IMR-90 (cell line): ENCODE measurements at regions not wholly inside any gene's neighbourhood (a gene's known extent, or its start where the extent isn't known, plus 50 kb on each side); places are given as distances from the start of the nearest gene placed in this dataset.
"Not testable (repeated sequence)": the region's sequence is repeated elsewhere in the genome, so short reads cannot be mapped to it uniquely, and the experiment has no call there.

ENCODE experiments used
- ATAC-seq: fragments of 200-7000 bp; cut with Tn5 transposase; 2 replicates; pipeline ENCODE4 v1.9.1; 2020; ENCODE audit warnings: low read depth, mild to moderate bottlenecking, moderate library complexity
- BruUV-seq: library from RNA; stranded (reverse); fragments of 400-500 nt; replicated peaks from 2 replicates; lab custom pipeline; 2021; lab: Mats Ljungman, UMichigan
- CTCF ChIA-PET: fragments of 300-600 bp; formaldehyde crosslinking; extraction: SDS; loops from one replicate; lab custom pipeline; 2021; ENCODE audit warnings: antibody characterized with exemption; lab: Yijun Ruan, JAX
- POLR2A ChIA-PET: fragments of 300-600 bp; sonication (Branson Sonifier 250); formaldehyde crosslinking; loops from one replicate; lab custom pipeline; 2022; ENCODE audit warnings: antibody characterized with exemption; ENCODE audit not compliant: unreplicated experiment; lab: Charles Lee
- DNase-seq: peaks from one replicate; pipeline ENCODE4 v3.0.0; 2013
- H2AFZ ChIP-seq: replicated peaks from 2 replicates; pipeline ENCODE3; 2013; ENCODE audit warnings: low read length, mild to moderate bottlenecking; ENCODE audit not compliant: poor library complexity
- H2AK5ac ChIP-seq: 2 replicates; pipeline ENCODE4 v1.6.1; 2013; ENCODE audit warnings: low read depth, low read length, inconsistent platforms
- H2AK9ac ChIP-seq: replicated peaks from 2 replicates; pipeline ENCODE3; 2013; ENCODE audit warnings: mild to moderate bottlenecking, low read depth, low read length, moderate library complexity; ENCODE audit not compliant: poor library complexity
- H2BK120ac ChIP-seq: 2 replicates; pipeline ENCODE4 v1.6.1; 2013; ENCODE audit warnings: low read depth, low read length, inconsistent platforms
- H2BK15ac ChIP-seq: 3 replicates; pipeline ENCODE4 v1.6.1; 2013; ENCODE audit warnings: low read depth, low read length, inconsistent platforms
- H2BK20ac ChIP-seq: 2 replicates; pipeline ENCODE4 v1.6.1; 2013; ENCODE audit warnings: low read depth, mild to moderate bottlenecking, inconsistent platforms, low read length, moderate library complexity
- H2BK5ac ChIP-seq: 2 replicates; pipeline ENCODE4 v1.6.1; 2013; ENCODE audit warnings: mild to moderate bottlenecking, low read depth, low read length, inconsistent platforms; ENCODE audit not compliant: poor library complexity, severe bottlenecking
- H3K14ac ChIP-seq: replicated peaks from 2 replicates; pipeline ENCODE4 v1.6.1; 2013; ENCODE audit warnings: low read depth, low read length, inconsistent platforms
- H3K18ac ChIP-seq: 2 replicates; pipeline ENCODE4 v1.6.1; 2013; ENCODE audit warnings: low read depth, low read length, control low read depth
- H3K23ac ChIP-seq: 2 replicates; pipeline ENCODE4 v1.6.1; 2013; ENCODE audit warnings: low read depth, low read length, inconsistent platforms
- H3K27ac ChIP-seq: 2 replicates; pipeline ENCODE4 v1.5.1; 2013; ENCODE audit warnings: mild to moderate bottlenecking, control low read depth, low read length; ENCODE audit not compliant: insufficient read depth
- H3K27me3 ChIP-seq: 2 replicates; pipeline ENCODE4 v1.6.1; 2013; ENCODE audit warnings: low read length; ENCODE audit not compliant: control insufficient read depth, insufficient read depth
- H3K36me3 ChIP-seq: 2 replicates; pipeline ENCODE4 v1.6.1; 2013; ENCODE audit warnings: low read length, mixed read lengths; ENCODE audit not compliant: control insufficient read depth, insufficient read depth
- H3K4ac ChIP-seq: 2 replicates; pipeline ENCODE4 v1.6.1; 2013; ENCODE audit warnings: low read depth, low read length, inconsistent platforms
- H3K4me1 ChIP-seq: 2 replicates; pipeline ENCODE4 v1.6.1; 2013; ENCODE audit warnings: low read length, mixed read lengths; ENCODE audit not compliant: control insufficient read depth, insufficient read depth
- H3K4me2 ChIP-seq: 2 replicates; pipeline ENCODE4 v1.6.1; 2013; ENCODE audit warnings: low read depth, mild to moderate bottlenecking, control low read depth, low read length, moderate library complexity
- H3K4me3 ChIP-seq: 2 replicates; pipeline ENCODE4 v1.5.1; 2013; ENCODE audit warnings: low read depth, mild to moderate bottlenecking, control low read depth, low read length, moderate library complexity; ENCODE audit not compliant: insufficient read depth
- H3K56ac ChIP-seq: 2 replicates; pipeline ENCODE4 v1.6.1; 2013; ENCODE audit warnings: low read length, inconsistent platforms; ENCODE audit not compliant: insufficient read depth; ENCODE audit errors: extremely low read depth
- H3K79me1 ChIP-seq, 2 experiments: 2 replicates each; pipeline ENCODE4 v1.6.1; 2013; ENCODE audit warnings: low read length in 2 of 2, inconsistent platforms in 1 of 2, low read depth in 1 of 2
- H3K9ac ChIP-seq: 2 replicates; pipeline ENCODE4 v1.6.1; 2013; ENCODE audit warnings: low read depth, low read length, control low read depth
- H3K9me1 ChIP-seq: 2 replicates; pipeline ENCODE4 v1.6.1; 2013; ENCODE audit warnings: low read length, inconsistent platforms; ENCODE audit not compliant: insufficient read depth
- H3K9me3 ChIP-seq: 2 replicates; pipeline ENCODE4 v1.6.1; 2013; ENCODE audit warnings: low read length; ENCODE audit not compliant: control insufficient read depth, insufficient read depth
- H4K20me1 ChIP-seq: 2 replicates; pipeline ENCODE4 v1.6.1; 2013; ENCODE audit warnings: low read length, inconsistent platforms; ENCODE audit not compliant: insufficient read depth
- H4K5ac ChIP-seq: 2 replicates; pipeline ENCODE4 v1.6.1; 2013; ENCODE audit warnings: mild to moderate bottlenecking, low read depth, low read length, control low read depth
- H4K8ac ChIP-seq, 2 experiments: 2 replicates each; pipeline ENCODE4 v1.6.1; 2013; ENCODE audit warnings: low read depth in 2 of 2, low read length in 2 of 2, control low read depth in 1 of 2, inconsistent platforms in 1 of 2
- H4K91ac ChIP-seq: 2 replicates; pipeline ENCODE4 v1.6.1; 2013; ENCODE audit warnings: low read depth, low read length, inconsistent platforms; ENCODE audit not compliant: insufficient read depth
- BHLHE40 ChIP-seq: fragments of 150-350 bp; IDR thresholded peaks from 2 replicates; pipeline ENCODE4 v1.6.1; 2016; ENCODE audit warnings: mild to moderate bottlenecking, low read depth, low read length
- CEBPB ChIP-seq: IDR thresholded peaks from 2 replicates; pipeline ENCODE4 v1.6.1; 2012; ENCODE audit warnings: low read depth, low read length, improper control_type of control experiment
- CHD1 ChIP-seq: IDR thresholded peaks from 2 replicates; pipeline ENCODE4 v1.6.1; 2012; ENCODE audit warnings: low read depth, low read length, improper control_type of control experiment
- MAFK ChIP-seq: IDR thresholded peaks from 2 replicates; pipeline ENCODE4 v1.6.1; 2012; ENCODE audit warnings: low read depth, low read length, improper control_type of control experiment
- MAZ ChIP-seq: IDR thresholded peaks from 2 replicates; pipeline ENCODE4 v1.6.1; 2012; ENCODE audit warnings: low read depth, mild to moderate bottlenecking, low read length, improper control_type of control experiment, moderate library complexity, borderline replicate concordance
- NFE2L2 ChIP-seq: fragments of 150-350 bp; IDR thresholded peaks from 2 replicates; pipeline ENCODE4 v1.6.1; 2016; ENCODE audit warnings: low read depth, mild to moderate bottlenecking, low read length
- POLR2A ChIP-seq: IDR thresholded peaks from 2 replicates; pipeline ENCODE4 v1.6.1; 2012; ENCODE audit warnings: mild to moderate bottlenecking, low read depth, low read length
- RAD21 ChIP-seq: IDR thresholded peaks from 2 replicates; pipeline ENCODE4 v1.6.1; 2012; ENCODE audit warnings: low read length, improper control_type of control experiment
- RCOR1 ChIP-seq: IDR thresholded peaks from 2 replicates; pipeline ENCODE4 v1.6.1; 2012; ENCODE audit warnings: mild to moderate bottlenecking, low read length, improper control_type of control experiment; ENCODE audit not compliant: insufficient replicate concordance
- SMC3 ChIP-seq: fragments of 150-350 bp; IDR thresholded peaks from 2 replicates; pipeline ENCODE4 v1.6.1; 2016; ENCODE audit warnings: low read depth, mild to moderate bottlenecking, antibody characterized with exemption, low read length, moderate library complexity
- WGBS, 2 experiments: methylation state at CpG; one replicate each; pipeline versions ENCODE4 v1.1.5 to v1.1.7; 2013; ENCODE audit warnings: missing lambda C conversion rate in 2 of 2; ENCODE audit not compliant: insufficient read length in 1 of 2; ENCODE audit errors: extremely low coverage in 2 of 2; 5-methylcytosine and 5-hydroxymethylcytosine counted together
- dilution Hi-C: fragments of 300-500 bp; cut with HindIII; formaldehyde crosslinking; loops from one replicate; pipeline ENCODE4 v1.14.3; 2018; ENCODE audit warnings: low sequenced_read_pairs; ENCODE audit not compliant: unreplicated experiment
- in situ Hi-C: fragments of 300-500 bp; cut with MboI; formaldehyde crosslinking; loops from 3 replicates; pipeline ENCODE4 v1.14.3; 2019; ENCODE audit warnings: low sequenced_read_pairs, inconsistent platforms, mixed read lengths
- intact Hi-C: fragments of 100-400 bp; cut with micrococcal nuclease; formaldehyde crosslinking; loops from 2 replicates; pipeline ENCODE4 v1.10.0; 2022
- TF ChIP-seq, protein P1 (sequence below): fragments of 150-350 bp; IDR thresholded peaks from 2 replicates; pipeline ENCODE4 v1.6.1; 2017; ENCODE audit warnings: mild to moderate bottlenecking, antibody characterized with exemption, low read length, low read depth

DNA sequence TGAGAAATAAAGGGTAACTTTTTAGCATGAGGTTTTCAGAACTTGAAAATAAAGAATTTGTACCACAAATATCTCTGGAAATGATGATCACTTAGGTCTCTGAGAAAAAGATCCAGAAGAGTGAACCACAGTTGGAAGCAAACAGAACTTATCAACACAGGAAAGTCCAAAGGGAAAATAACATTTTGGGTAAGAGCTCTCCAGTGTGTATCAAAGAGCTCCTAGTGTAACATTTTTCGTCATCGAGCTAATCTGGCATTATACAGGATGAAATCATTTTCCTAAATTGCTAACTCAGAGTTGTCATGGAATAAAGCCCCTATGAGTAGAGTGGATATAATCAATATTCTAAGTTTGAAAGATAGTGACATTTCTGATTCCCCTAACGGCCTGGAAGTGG lies 104.0 kb downstream of the LMO4 start:
- no peak overlapping the region for H2BK20ac ChIP-seq
- no peak overlapping the region for H3K18ac ChIP-seq
- H3K23ac ChIP-seq = no peak overlapping the region
- no peak overlapping the region for H3K4me2 ChIP-seq
- H3K56ac ChIP-seq = no peak overlapping the region
- no peaks in the 10 kb centered on the region for H3K36me3 ChIP-seq
- H2AK9ac ChIP-seq = no peak overlapping the region
- H4K20me1 ChIP-seq = no peaks in the 10 kb centered on the region
- no peak for TF ChIP-seq POLR2A
- no peak for TF ChIP-seq SMC3
- no peak for TF ChIP-seq RCOR1
- TF ChIP-seq MAZ = no peak
- TF ChIP-seq, protein P1, sequence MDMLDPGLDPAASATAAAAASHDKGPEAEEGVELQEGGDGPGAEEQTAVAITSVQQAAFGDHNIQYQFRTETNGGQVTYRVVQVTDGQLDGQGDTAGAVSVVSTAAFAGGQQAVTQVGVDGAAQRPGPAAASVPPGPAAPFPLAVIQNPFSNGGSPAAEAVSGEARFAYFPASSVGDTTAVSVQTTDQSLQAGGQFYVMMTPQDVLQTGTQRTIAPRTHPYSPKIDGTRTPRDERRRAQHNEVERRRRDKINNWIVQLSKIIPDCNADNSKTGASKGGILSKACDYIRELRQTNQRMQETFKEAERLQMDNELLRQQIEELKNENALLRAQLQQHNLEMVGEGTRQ = no peak
- no peak for TF ChIP-seq RAD21
- TF ChIP-seq NFE2L2 = no peak
- TF ChIP-seq CHD1 = no peak
- TF ChIP-seq MAFK = no peak
- no peak for TF ChIP-seq BHLHE40
- no peak for TF ChIP-seq CEBPB
- H2BK15ac ChIP-seq = no peak overlapping the region
- no peak overlapping the region for H3K4ac ChIP-seq
- no peak overlapping the region for H2BK120ac ChIP-seq
- H2AFZ ChIP-seq = no peak overlapping the region
- ATAC-seq = no peak
- no peak overlapping the region for H2BK5ac ChIP-seq
- no peak overlapping the region for H4K5ac ChIP-seq
- H4K8ac ChIP-seq = no peak overlapping the region
- DNase-seq = no peak
- no peak overlapping the region for H4K91ac ChIP-seq
- no peaks in the 10 kb centered on the region for H3K4me1 ChIP-seq
- no peaks in the 10 kb centered on the region for H3K27me3 ChIP-seq
- CTCF ChIA-PET = no interaction called here
- in situ Hi-C loops = no loop called here
- no TSS peak for BruUV-seq
- no peaks in the 10 kb centered on the region for H3K9me1 ChIP-seq
- WGBS, 2 experiments = no CpG with 5 or more reads among the region's 3 CpGs
- intact Hi-C loops = no loop called here
- dilution Hi-C loops = no loop called here
- H3K14ac ChIP-seq = no peak overlapping the region
- H3K79me1 ChIP-seq = no peaks in the 10 kb centered on the region
- POLR2A ChIA-PET = no interaction called here
- no peak overlapping the region for H3K9ac ChIP-seq
- no peak overlapping the region for H2AK5ac ChIP-seq
- no peaks in the 10 kb centered on the region for H3K9me3 ChIP-seq
- no peak overlapping the region for H3K27ac ChIP-seq
- no peak overlapping the region for H3K4me3 ChIP-seq

DNA sequence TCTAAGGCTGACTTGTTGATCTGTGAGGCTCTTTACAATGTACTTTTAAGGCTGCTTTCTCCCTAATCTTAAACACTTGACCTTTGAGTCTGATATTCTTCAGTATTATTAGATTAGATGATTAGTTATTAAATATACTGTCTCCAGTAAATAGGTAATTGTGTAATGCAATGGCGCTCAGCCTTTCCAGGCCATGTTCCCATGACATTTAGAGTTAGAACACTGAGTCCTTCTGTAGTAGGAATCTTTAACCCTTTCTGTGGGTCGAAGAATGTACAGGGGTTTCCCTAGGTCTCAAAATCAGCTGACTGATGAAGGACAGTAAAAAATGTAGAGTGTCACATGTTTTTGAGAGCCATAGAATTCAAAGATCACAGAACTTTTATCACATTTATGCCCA lies 104.4 kb downstream of the LMO4 start:
- H2AFZ ChIP-seq, POLR2A ChIA-PET, H2BK120ac ChIP-seq, CTCF ChIA-PET, H3K18ac ChIP-seq, H3K4me2 ChIP-seq, H3K14ac ChIP-seq, H3K9me1 ChIP-seq, H3K4me3 ChIP-seq, H2BK15ac ChIP-seq, H3K27ac ChIP-seq, H3K27me3 ChIP-seq, H4K91ac ChIP-seq, H2AK9ac ChIP-seq, DNase-seq, BruUV-seq, H3K4ac ChIP-seq, H2BK5ac ChIP-seq, H3K4me1 ChIP-seq, H2BK20ac ChIP-seq, H3K23ac ChIP-seq, H4K8ac ChIP-seq, H4K5ac ChIP-seq, H3K56ac ChIP-seq, H4K20me1 ChIP-seq, H3K9ac ChIP-seq, in situ Hi-C loops, H3K79me1 ChIP-seq, intact Hi-C loops, H2AK5ac ChIP-seq, H3K9me3 ChIP-seq, H3K36me3 ChIP-seq, ATAC-seq, dilution Hi-C loops: not testable (repeated sequence)
- no CpG with 5 or more reads among the region's 2 CpGs for WGBS, 2 experiments
